ENCODE measurements at regions not wholly inside any gene's neighbourhood (a gene's known extent, or its start where the extent isn't known, plus 50 kb on each side); places are given as distances from the start of the nearest gene placed in this dataset.

- TF ChIP-seq EZH2 (IDR thresholded peaks at IDR 0.05) (no peak), POLR2AphosphoS5 (IDR thresholded peaks at IDR 0.05; ENCODE audit: borderline replicate concordance, low read depth, low read length) (no peak)
Measured at GRCh38 chr5:98568336-98568735, 205.1 kb upstream of the RGMB start.

All from SK-N-MC (cell line).